ENCODE measurements at regions not wholly inside any gene's neighbourhood (a gene's known extent, or its start where the extent isn't known, plus 50 kb on each side); places are given as distances from the start of the nearest gene placed in this dataset.

GRCh38 chr9:38214432-38214831 lies 145.4 kb upstream of the SHB start:
- TF ChIP-seq CTCF (IDR thresholded peaks at IDR 0.05; ENCODE audit: control extremely low read depth in 1 of 3, insufficient read depth in 1 of 3, low read depth in 1 of 3, low read length in 3 of 3): no peak
- peak in 1 of 2 experiments; percentile 98; a peak in 2 of 3 replicates for TF ChIP-seq EP300 (IDR thresholded peaks at IDR 0.05; ENCODE audit: borderline replicate concordance in 1 of 2, low read depth in 2 of 2, low read length in 2 of 2)
- no peak for TF ChIP-seq GTF2F1 (IDR thresholded peaks at IDR 0.05; ENCODE audit: borderline replicate concordance, low read depth, low read length)
- no peak for TF ChIP-seq USF2 (IDR thresholded peaks at IDR 0.05; ENCODE audit: low read length)
- no peak for TF ChIP-seq TBP (IDR thresholded peaks at IDR 0.05; ENCODE audit: low read depth, low read length)
- TF ChIP-seq SRF (IDR thresholded peaks at IDR 0.05; ENCODE audit: low read depth, low read length): no peak
- peak; percentile 89 for TF ChIP-seq EGR1 (IDR thresholded peaks at IDR 0.05; ENCODE audit: borderline replicate concordance, low read depth, low read length)
- TF ChIP-seq CBX5 (IDR thresholded peaks at IDR 0.05; ENCODE audit: low read depth, low read length): no peak
- TF ChIP-seq TAF1 (IDR thresholded peaks at IDR 0.05; ENCODE audit: low read depth, low read length): no peak

Data from H1 (cell line).